ENCODE measurements at regions not wholly inside any gene's neighbourhood (a gene's known extent, or its start where the extent isn't known, plus 50 kb on each side); places are given as distances from the start of the nearest gene placed in this dataset.

DNA sequence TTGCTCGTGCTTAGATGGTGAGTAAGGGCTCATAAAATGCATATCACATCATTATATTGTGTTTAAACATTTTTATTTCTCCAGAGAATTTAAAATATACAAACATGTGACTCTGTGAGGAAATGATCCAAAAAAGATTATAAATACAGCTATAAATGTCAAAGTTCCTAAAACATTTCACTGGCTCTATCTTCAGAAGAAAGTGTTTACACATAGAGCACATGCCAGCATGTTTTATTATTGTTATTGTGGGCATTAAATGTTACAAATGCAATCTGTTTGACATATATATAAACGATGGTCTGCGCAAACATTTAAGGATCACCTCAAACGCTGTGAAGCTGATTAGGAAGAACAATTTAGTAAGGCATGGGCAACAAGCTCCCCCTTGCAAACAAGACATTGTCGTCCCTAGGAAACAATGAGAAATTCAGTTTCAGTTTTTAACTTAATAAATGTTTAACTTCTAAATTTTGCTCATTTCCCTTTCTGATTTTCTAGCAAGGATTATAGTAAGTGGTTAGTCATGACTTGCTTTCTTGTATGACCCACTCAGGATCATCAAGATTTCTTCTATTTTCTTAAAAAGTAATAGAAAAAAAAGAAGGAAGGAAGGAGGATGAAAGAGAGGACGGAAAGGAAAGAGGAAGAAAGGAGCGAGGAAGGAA, 207.5 kb downstream of the SATB1 start:
- no peak overlapping the region for H3K4me3 ChIP-seq (IDR thresholded peaks at IDR 0.05; ENCODE audit: insufficient read depth, low read depth, low read length)
- no peaks in the 10 kb centered on the region for H4K20me1 ChIP-seq (ENCODE audit: insufficient read depth)
- no peaks in the 10 kb centered on the region for H3K36me3 ChIP-seq (ENCODE audit: insufficient read depth)
- H3K4me1 ChIP-seq (ENCODE audit: low read depth, poor library complexity, severe bottlenecking), result no peaks in the 10 kb centered on the region
- H3K27ac ChIP-seq, result no peak overlapping the region
- H2AFZ ChIP-seq (ENCODE audit: low read depth), result no peak overlapping the region
- H3K79me2 ChIP-seq (ENCODE audit: insufficient read depth, low read depth), result no peaks in the 10 kb centered on the region
- H3K9ac ChIP-seq, result no peak overlapping the region
- H3K27me3 ChIP-seq (ENCODE audit: insufficient read depth, low read depth), result no peaks in the 10 kb centered on the region
- TF ChIP-seq, protein P1, sequence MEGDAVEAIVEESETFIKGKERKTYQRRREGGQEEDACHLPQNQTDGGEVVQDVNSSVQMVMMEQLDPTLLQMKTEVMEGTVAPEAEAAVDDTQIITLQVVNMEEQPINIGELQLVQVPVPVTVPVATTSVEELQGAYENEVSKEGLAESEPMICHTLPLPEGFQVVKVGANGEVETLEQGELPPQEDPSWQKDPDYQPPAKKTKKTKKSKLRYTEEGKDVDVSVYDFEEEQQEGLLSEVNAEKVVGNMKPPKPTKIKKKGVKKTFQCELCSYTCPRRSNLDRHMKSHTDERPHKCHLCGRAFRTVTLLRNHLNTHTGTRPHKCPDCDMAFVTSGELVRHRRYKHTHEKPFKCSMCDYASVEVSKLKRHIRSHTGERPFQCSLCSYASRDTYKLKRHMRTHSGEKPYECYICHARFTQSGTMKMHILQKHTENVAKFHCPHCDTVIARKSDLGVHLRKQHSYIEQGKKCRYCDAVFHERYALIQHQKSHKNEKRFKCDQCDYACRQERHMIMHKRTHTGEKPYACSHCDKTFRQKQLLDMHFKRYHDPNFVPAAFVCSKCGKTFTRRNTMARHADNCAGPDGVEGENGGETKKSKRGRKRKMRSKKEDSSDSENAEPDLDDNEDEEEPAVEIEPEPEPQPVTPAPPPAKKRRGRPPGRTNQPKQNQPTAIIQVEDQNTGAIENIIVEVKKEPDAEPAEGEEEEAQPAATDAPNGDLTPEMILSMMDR (conservative IDR thresholded peaks at IDR 0.05; ENCODE audit: low read depth, low read length), result no peak
- H3K4me2 ChIP-seq, result no peak overlapping the region

- Histone ChIP-seq H3K4me3 (IDR thresholded peaks at IDR 0.05; ENCODE audit: insufficient read depth, low read depth, low read length) (no peak overlapping the region), H3K9ac (no peak overlapping the region), H3K4me2 (no peak overlapping the region), H2AFZ (ENCODE audit: low read depth) (no peak overlapping the region), H3K36me3 (ENCODE audit: insufficient read depth) (no peaks in the 10 kb centered on the region), H3K4me1 (ENCODE audit: low read depth, poor library complexity, severe bottlenecking) (no peaks in the 10 kb centered on the region), H4K20me1 (ENCODE audit: insufficient read depth) (no peaks in the 10 kb centered on the region), H3K27me3 (ENCODE audit: insufficient read depth, low read depth) (no peaks in the 10 kb centered on the region), H3K79me2 (ENCODE audit: insufficient read depth, low read depth) (no peaks in the 10 kb centered on the region), H3K27ac (no peak overlapping the region)
- TF ChIP-seq, protein P1 (conservative IDR thresholded peaks at IDR 0.05; ENCODE audit: low read depth, low read length), result no peak
Observed at GRCh38 chr3:18216996-18217395, 208.1 kb downstream of the SATB1 start.

- Histone ChIP-seq H4K20me1 (ENCODE audit: insufficient read depth) (no peaks in the 10 kb centered on the region), H3K4me1 (ENCODE audit: low read depth, poor library complexity, severe bottlenecking) (no peaks in the 10 kb centered on the region), H3K4me3 (IDR thresholded peaks at IDR 0.05; ENCODE audit: insufficient read depth, low read depth, low read length) (no peak overlapping the region), H3K27ac (no peak overlapping the region), H3K4me2 (no peak overlapping the region), H3K79me2 (ENCODE audit: insufficient read depth, low read depth) (no peaks in the 10 kb centered on the region), H3K36me3 (ENCODE audit: insufficient read depth) (no peaks in the 10 kb centered on the region), H3K9ac (no peak overlapping the region), H3K27me3 (ENCODE audit: insufficient read depth, low read depth) (no peaks in the 10 kb centered on the region), H2AFZ (ENCODE audit: low read depth) (no peak overlapping the region)
- TF ChIP-seq, protein P1 (conservative IDR thresholded peaks at IDR 0.05; ENCODE audit: low read depth, low read length), result no peak
Observed at GRCh38 chr3:18215639-18216038, 209.5 kb downstream of the SATB1 start.

GRCh38 chr3:18211116-18211515, 214.0 kb downstream of the SATB1 start:
- TF ChIP-seq, protein P1 (conservative IDR thresholded peaks at IDR 0.05; ENCODE audit: low read depth, low read length), result no peak

More at GRCh38 chr3:18211116-18211515, 214.0 kb downstream of the SATB1 start:
- Histone ChIP-seq H3K4me2 (no peak overlapping the region), H3K27me3 (ENCODE audit: insufficient read depth, low read depth) (no peaks in the 10 kb centered on the region), H3K27ac (no peak overlapping the region), H2AFZ (ENCODE audit: low read depth) (no peak overlapping the region), H3K79me2 (ENCODE audit: insufficient read depth, low read depth) (no peaks in the 10 kb centered on the region), H3K4me1 (ENCODE audit: low read depth, poor library complexity, severe bottlenecking) (no peaks in the 10 kb centered on the region), H3K9ac (no peak overlapping the region), H4K20me1 (ENCODE audit: insufficient read depth) (no peaks in the 10 kb centered on the region), H3K36me3 (ENCODE audit: insufficient read depth) (no peaks in the 10 kb centered on the region), H3K4me3 (IDR thresholded peaks at IDR 0.05; ENCODE audit: insufficient read depth, low read depth, low read length) (no peak overlapping the region)
